Endothelial cell of umbilical vein (primary cell): ENCODE measurements at regions not wholly inside any gene's neighbourhood (a gene's known extent, or its start where the extent isn't known, plus 50 kb on each side); places are given as distances from the start of the nearest gene placed in this dataset.

Source experiments
- BruUV-seq: library from RNA; stranded (reverse); fragments of 400-500 nt; replicated peaks from 2 replicates; lab custom pipeline; 2021; lab: Mats Ljungman, UMichigan
- CTCF ChIA-PET: fragments of 300-600, 350-600 bp; sonication (Branson Sonifier 250); formaldehyde crosslinking; loops from one replicate; lab custom pipeline; 2021; ENCODE audit warnings: antibody characterized with exemption, inconsistent platforms; lab: Charles Lee
- POLR2A ChIA-PET: fragments of 300-600, 350-600 bp; sonication (Branson Sonifier 250); formaldehyde crosslinking; loops from one replicate; lab custom pipeline; 2021; ENCODE audit warnings: antibody characterized with exemption, inconsistent platforms; lab: Charles Lee
- DNase-seq: peaks from one replicate; pipeline ENCODE4 v3.0.0-alpha.2; 2011; ENCODE audit warnings: low read depth, low spot score
- FAIRE-seq: peaks from 2 replicates; lab custom pipeline; 2011; peaks lifted over from hg19 to GRCh38; lab: Jason Lieb, UNC
- H2AFZ ChIP-seq: 2 replicates; pipeline ENCODE4 v1.6.0; 2012; ENCODE audit warnings: low read depth, low read length, control low read depth, inconsistent platforms
- H3K27ac ChIP-seq: 2 replicates; pipeline ENCODE4 v1.5.1; 2011; ENCODE audit warnings: low read depth, mild to moderate bottlenecking, control low read depth, low read length, moderate library complexity; ENCODE audit not compliant: insufficient read depth
- H3K27me3 ChIP-seq, 2 experiments: 2 replicates each; pipeline versions ENCODE4 v1.6.0 to v1.6.1; 2011; ENCODE audit warnings: low read length in 2 of 2, mixed read lengths in 1 of 2; ENCODE audit not compliant: control insufficient read depth in 2 of 2, insufficient read depth in 2 of 2
- H3K36me3 ChIP-seq, 2 experiments: 2 replicates in 1 of 2; 3 replicates in 1 of 2; pipeline ENCODE4 v1.5.1; 2011; ENCODE audit warnings: low read length in 2 of 2, mild to moderate bottlenecking in 1 of 2, moderate library complexity in 1 of 2; ENCODE audit not compliant: control insufficient read depth in 2 of 2, insufficient read depth in 2 of 2; ENCODE audit errors: extremely low read depth in 1 of 2
- H3K4me1 ChIP-seq: 3 replicates; pipeline ENCODE4 v1.5.1; 2011; ENCODE audit warnings: mild to moderate bottlenecking, low read length; ENCODE audit not compliant: control insufficient read depth, insufficient read depth; ENCODE audit errors: extremely low read depth
- H3K4me2 ChIP-seq: 2 replicates; pipeline ENCODE4 v1.6.1; 2011; ENCODE audit warnings: low read length, control low read depth, mixed read lengths; ENCODE audit not compliant: insufficient read depth
- H3K4me3 ChIP-seq, 3 experiments: fragments of 200-600 bp in 1 of 3; sonication (generic), shearing (Covaris generic) in 1 of 3; replicated peaks in 1 of 3; 2 replicates each; pipeline ENCODE4 v1.5.1; 2011 to 2016; ENCODE audit warnings: control low read depth in 3 of 3, low read length in 3 of 3, mild to moderate bottlenecking in 2 of 3, inconsistent platforms in 1 of 3, low read depth in 1 of 3, moderate library complexity in 1 of 3; ENCODE audit not compliant: insufficient read depth in 1 of 3
- H3K79me2 ChIP-seq: 2 replicates; pipeline ENCODE4 v1.6.0; 2012; ENCODE audit warnings: low read length, inconsistent platforms; ENCODE audit not compliant: control insufficient read depth, insufficient read depth
- H3K9ac ChIP-seq: replicated peaks from 2 replicates; pipeline ENCODE3; 2011; ENCODE audit warnings: low read length, control low read depth; ENCODE audit not compliant: insufficient read depth; ENCODE audit errors: extremely low read depth
- H3K9me1 ChIP-seq: replicated peaks from 3 replicates; pipeline ENCODE4 v1.6.0; 2011; ENCODE audit warnings: mild to moderate bottlenecking, low read length; ENCODE audit not compliant: control insufficient read depth, insufficient read depth; ENCODE audit errors: extremely low read depth
- H3K9me3 ChIP-seq: replicated peaks from 2 replicates; pipeline ENCODE4 v1.5.1; 2012; ENCODE audit warnings: low read length, inconsistent platforms; ENCODE audit not compliant: control insufficient read depth, insufficient read depth
- H4K20me1 ChIP-seq: replicated peaks from 2 replicates; pipeline ENCODE3; 2011; ENCODE audit warnings: mild to moderate bottlenecking, low read length; ENCODE audit not compliant: control insufficient read depth, insufficient read depth; ENCODE audit errors: extremely low read depth
- CTCF ChIP-seq, 2 donors: IDR thresholded peaks; 1 replicate in 1 of 2; 2 replicates in 1 of 2; pipeline ENCODE4 v1.5.1; 2011; ENCODE audit warnings: low read length in 2 of 2, mild to moderate bottlenecking in 2 of 2, moderate library complexity in 2 of 2, control low read depth in 1 of 2, inconsistent platforms in 1 of 2, low read depth in 1 of 2; ENCODE audit not compliant: insufficient read depth in 1 of 2; ENCODE audit errors: extremely low read depth in 1 of 2
- EZH2 ChIP-seq: IDR thresholded peaks from 2 replicates; pipeline ENCODE4 v1.6.1; 2012; ENCODE audit warnings: borderline replicate concordance, low read depth, mild to moderate bottlenecking, moderate library complexity, low read length, inconsistent platforms; ENCODE audit not compliant: severe bottlenecking
- FOS ChIP-seq: IDR thresholded peaks from 2 replicates; pipeline ENCODE4 v1.6.1; 2011; ENCODE audit warnings: mild to moderate bottlenecking, low read length, moderate library complexity, borderline replicate concordance; ENCODE audit not compliant: insufficient read depth
- GATA2 ChIP-seq: IDR thresholded peaks from 2 replicates; pipeline ENCODE4 v1.7.0; 2011; ENCODE audit warnings: low read depth, mild to moderate bottlenecking, moderate library complexity, mixed read lengths, low read length; ENCODE audit not compliant: insufficient read length, insufficient read depth
- JUN ChIP-seq: IDR thresholded peaks from 2 replicates; pipeline ENCODE4 v1.6.1; 2011; ENCODE audit warnings: borderline replicate concordance, low read depth; ENCODE audit not compliant: insufficient read length, insufficient read depth
- MAX ChIP-seq: IDR thresholded peaks from 2 replicates; pipeline ENCODE4 v1.6.1; 2011; ENCODE audit not compliant: insufficient read depth, insufficient read length
- MYC ChIP-seq: IDR thresholded peaks from one replicate; pipeline ENCODE4 v1.6.1; 2011; ENCODE audit warnings: mild to moderate bottlenecking, low read depth, low read length
- POLR2A ChIP-seq: IDR thresholded peaks from 2 replicates; pipeline ENCODE4 v1.6.1; 2012; ENCODE audit warnings: low read depth, mild to moderate bottlenecking, control low read depth, low read length
- POLR2AphosphoS5 ChIP-seq: IDR thresholded peaks from 2 replicates; pipeline ENCODE4 v1.6.1; 2012; ENCODE audit warnings: low read depth, mild to moderate bottlenecking, control low read depth, low read length, moderate library complexity; ENCODE audit not compliant: insufficient read depth
- dilution Hi-C: fragments of 300-500 bp; cut with MboI; formaldehyde crosslinking; loops from one replicate; pipeline ENCODE4 v1.15.0; 2019; ENCODE audit warnings: low sequenced_read_pairs; ENCODE audit not compliant: extremely low pct_ligation_motif_present
- intact Hi-C: fragments of 100-400 bp; cut with micrococcal nuclease; formaldehyde crosslinking; loops from one replicate; pipeline ENCODE4 v1.10.0; 2022

- POLR2A ChIA-PET: no interaction called here
- intact Hi-C loops: no loop called here
- no peaks in the 10 kb centered on the region for H3K9me3 ChIP-seq
Measured at GRCh38 chr1:213333121-213333520, 282.1 kb downstream of the RPS6KC1 start.

More at GRCh38 chr1:213333121-213333520, 282.1 kb downstream of the RPS6KC1 start:
- H4K20me1 ChIP-seq: no peaks in the 10 kb centered on the region
- no peak for FAIRE-seq
- no peak overlapping the region for H3K4me3 ChIP-seq
- H3K79me2 ChIP-seq: no peaks in the 10 kb centered on the region
- dilution Hi-C loops: no loop called here
- H3K4me1 ChIP-seq: no peaks in the 10 kb centered on the region
- no peak overlapping the region for H3K9ac ChIP-seq
- CTCF ChIA-PET: interaction anchor here (1.1 kb wide), 1 partner anchor 15 kb away, joined by 3 read pairs; no protein-coding TSS in a partner anchor
- no peak overlapping the region for H3K4me2 ChIP-seq
- H3K36me3 ChIP-seq: no peaks in the 10 kb centered on the region
- DNase-seq: no peak
- TF ChIP-seq FOS (no peak), MAX (no peak), CTCF (IDR thresholded peaks at IDR 0.05; ENCODE audit: extremely low read depth in 1 of 2, insufficient read depth in 1 of 2, low read depth in 1 of 2, low read length in 2 of 2) (no peak), GATA2 (no peak), MYC (no peak), EZH2 (no peak), JUN (no peak), POLR2AphosphoS5 (no peak), POLR2A (no peak)
- H3K27ac ChIP-seq: no peak overlapping the region
- no peak overlapping the region for H2AFZ ChIP-seq
- no TSS peak for BruUV-seq
- no peaks in the 10 kb centered on the region for H3K27me3 ChIP-seq
- H3K9me1 ChIP-seq: no peaks in the 10 kb centered on the region
